WERI-Rb-1 (cell line): ENCODE measurements at regions not wholly inside any gene's neighbourhood (a gene's known extent, or its start where the extent isn't known, plus 50 kb on each side); places are given as distances from the start of the nearest gene placed in this dataset.

Experiments
- DNase-seq: peaks from one replicate; pipeline ENCODE4 v3.0.0-alpha.2; 2020
- H3K27ac ChIP-seq: fragments of 250-450 bp; sonication (Bioruptor Pico); 2 replicates; pipeline ENCODE4 v1.5.1; 2020; ENCODE audit warnings: mild to moderate bottlenecking, moderate library complexity
- H3K27me3 ChIP-seq: fragments of 250-450 bp; sonication (Bioruptor Pico); 2 replicates; pipeline ENCODE4 v1.5.1; 2021; ENCODE audit warnings: mild to moderate bottlenecking, low read depth, moderate library complexity; ENCODE audit not compliant: insufficient read depth, severe bottlenecking
- H3K36me3 ChIP-seq: fragments of 250-450 bp; sonication (Bioruptor Pico); 2 replicates; pipeline ENCODE4 v1.5.1; 2020; ENCODE audit warnings: mild to moderate bottlenecking, moderate library complexity
- H3K4me3 ChIP-seq: 2 replicates; pipeline ENCODE4 v1.5.1; 2011; ENCODE audit warnings: low read depth, mild to moderate bottlenecking, control low read depth, low read length
- H3K9me3 ChIP-seq: fragments of 250-450 bp; sonication (Bioruptor Pico); 2 replicates; pipeline ENCODE4 v1.5.1; 2021; ENCODE audit warnings: mild to moderate bottlenecking, moderate library complexity; ENCODE audit not compliant: severe bottlenecking
- TF ChIP-seq, protein P1 (sequence below): IDR thresholded peaks from 2 replicates; pipeline ENCODE4 v1.5.1; 2011; ENCODE audit warnings: low read depth, mild to moderate bottlenecking, control low read depth, inconsistent platforms, low read length

DNA sequence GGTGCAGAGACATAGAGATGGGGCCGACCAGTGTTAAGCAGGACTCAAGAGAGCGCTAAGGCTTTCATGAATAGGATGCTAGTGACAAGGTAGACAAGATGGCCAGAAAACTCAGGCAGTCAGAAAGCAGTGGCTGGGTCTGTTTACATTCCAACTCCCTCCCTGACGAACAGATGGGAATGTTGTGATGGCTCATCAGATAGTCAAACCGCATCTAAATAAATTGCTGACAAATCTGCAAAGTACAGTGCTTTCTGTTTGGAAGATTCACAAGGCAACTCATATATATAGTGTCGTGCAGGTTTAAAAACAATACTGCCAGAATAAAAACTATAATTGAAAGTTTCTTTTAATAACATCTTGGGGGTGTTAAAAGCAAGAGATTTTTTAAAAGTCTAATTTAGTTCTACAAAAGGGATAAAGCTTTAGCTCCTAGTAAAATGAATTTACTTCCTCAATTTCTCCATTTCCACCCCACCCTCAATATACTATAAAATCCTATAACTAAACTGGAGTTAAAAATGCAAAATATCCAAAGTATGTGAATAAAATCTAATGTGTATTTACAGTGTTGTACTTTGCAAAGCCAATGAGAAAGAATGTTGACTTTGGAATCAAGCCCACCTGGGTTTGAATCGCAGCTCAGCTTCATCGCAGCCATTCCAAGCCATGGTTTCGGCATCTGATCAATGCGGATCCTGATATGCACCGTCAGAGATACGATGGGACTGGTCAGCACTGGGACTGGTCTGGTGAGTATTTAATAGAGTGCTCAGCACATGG lies 247.3 kb upstream of the PDE10A start:
- DNase-seq = no peak
- TF ChIP-seq, protein P1, sequence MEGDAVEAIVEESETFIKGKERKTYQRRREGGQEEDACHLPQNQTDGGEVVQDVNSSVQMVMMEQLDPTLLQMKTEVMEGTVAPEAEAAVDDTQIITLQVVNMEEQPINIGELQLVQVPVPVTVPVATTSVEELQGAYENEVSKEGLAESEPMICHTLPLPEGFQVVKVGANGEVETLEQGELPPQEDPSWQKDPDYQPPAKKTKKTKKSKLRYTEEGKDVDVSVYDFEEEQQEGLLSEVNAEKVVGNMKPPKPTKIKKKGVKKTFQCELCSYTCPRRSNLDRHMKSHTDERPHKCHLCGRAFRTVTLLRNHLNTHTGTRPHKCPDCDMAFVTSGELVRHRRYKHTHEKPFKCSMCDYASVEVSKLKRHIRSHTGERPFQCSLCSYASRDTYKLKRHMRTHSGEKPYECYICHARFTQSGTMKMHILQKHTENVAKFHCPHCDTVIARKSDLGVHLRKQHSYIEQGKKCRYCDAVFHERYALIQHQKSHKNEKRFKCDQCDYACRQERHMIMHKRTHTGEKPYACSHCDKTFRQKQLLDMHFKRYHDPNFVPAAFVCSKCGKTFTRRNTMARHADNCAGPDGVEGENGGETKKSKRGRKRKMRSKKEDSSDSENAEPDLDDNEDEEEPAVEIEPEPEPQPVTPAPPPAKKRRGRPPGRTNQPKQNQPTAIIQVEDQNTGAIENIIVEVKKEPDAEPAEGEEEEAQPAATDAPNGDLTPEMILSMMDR = no peak
- no peaks in the 10 kb centered on the region for H3K36me3 ChIP-seq
- H3K27me3 ChIP-seq = peaks cover 89% of the 10 kb centered on the region
- H3K4me3 ChIP-seq = no peak overlapping the region
- no peaks in the 10 kb centered on the region for H3K9me3 ChIP-seq
- H3K27ac ChIP-seq = no peak overlapping the region

DNA sequence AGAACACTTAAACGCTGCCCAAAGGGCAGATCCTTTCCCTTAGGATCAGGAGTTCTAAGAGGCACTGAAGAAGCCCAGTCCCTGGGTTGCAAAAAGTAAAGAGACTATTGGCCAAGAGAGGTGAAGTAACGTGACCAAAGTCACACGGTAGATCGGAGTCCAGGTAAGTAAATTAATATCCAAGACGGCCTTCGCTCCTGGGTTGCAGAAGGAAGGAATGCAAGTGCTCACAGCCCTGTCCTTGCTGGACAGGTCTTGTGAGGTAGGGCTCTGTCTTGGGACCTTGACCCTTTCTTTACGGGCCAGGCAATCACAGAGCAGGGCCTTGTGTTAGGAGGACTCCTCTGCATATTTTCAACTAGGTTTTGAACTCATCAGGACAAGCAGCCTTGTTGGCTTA lies 243.7 kb upstream of the PDE10A start:
- Histone ChIP-seq H3K27ac (no peak overlapping the region), H3K4me3 (no peak overlapping the region), H3K36me3 (no peaks in the 10 kb centered on the region), H3K9me3 (no peaks in the 10 kb centered on the region), H3K27me3 (peaks cover 91% of the 10 kb centered on the region)
- no peak for DNase-seq
- TF ChIP-seq, protein P1 = no peak

DNA sequence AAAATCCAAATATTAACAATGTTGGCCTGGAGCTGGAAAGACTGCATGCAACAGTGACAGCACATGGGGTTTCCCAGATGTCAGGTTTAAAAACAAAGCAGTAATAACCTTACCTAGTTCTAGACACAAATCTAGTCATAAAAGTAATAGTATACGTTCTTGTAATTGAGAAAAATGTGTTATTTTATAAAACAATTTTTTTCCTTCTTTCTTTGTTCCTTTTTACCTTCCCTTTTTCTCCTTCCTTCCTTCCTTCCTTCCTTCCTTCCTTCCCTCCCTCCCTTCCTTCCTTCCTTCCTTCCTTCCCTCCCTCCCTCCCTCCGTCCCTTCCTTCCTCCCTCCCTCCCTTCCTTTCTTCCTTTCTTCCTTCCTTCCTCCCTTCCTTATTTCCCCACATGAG lies 242.7 kb upstream of the PDE10A start:
- H3K27me3 ChIP-seq = peaks cover 91% of the 10 kb centered on the region
- H3K4me3 ChIP-seq = no peak overlapping the region
- no peaks in the 10 kb centered on the region for H3K36me3 ChIP-seq
- DNase-seq = no peak
- no peak overlapping the region for H3K27ac ChIP-seq
- TF ChIP-seq, protein P1 = no peak
- no peaks in the 10 kb centered on the region for H3K9me3 ChIP-seq

DNA sequence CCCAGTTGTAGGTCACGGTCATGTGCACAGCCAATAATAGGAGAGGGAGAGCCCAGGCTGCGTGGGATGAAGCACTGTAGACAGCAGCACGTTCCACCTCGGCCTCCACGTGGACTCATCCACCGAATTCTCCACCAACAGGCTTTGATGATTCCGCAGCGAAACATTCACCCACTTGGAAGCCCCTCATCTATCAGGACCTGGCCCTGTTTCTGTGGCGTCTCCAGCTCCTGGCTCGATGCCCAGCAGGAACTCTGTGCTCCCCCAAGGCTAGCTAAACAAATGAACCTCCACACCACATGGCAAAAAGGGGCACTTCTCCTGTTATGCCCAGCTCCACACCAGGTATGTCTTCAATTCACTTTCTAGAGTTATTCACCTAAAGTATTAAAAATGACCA lies 237.9 kb upstream of the PDE10A start:
- H3K27ac ChIP-seq = no peak overlapping the region
- no peaks in the 10 kb centered on the region for H3K9me3 ChIP-seq
- no peak overlapping the region for H3K4me3 ChIP-seq
- TF ChIP-seq, protein P1 = no peak
- H3K27me3 ChIP-seq = peaks cover 81% of the 10 kb centered on the region
- H3K36me3 ChIP-seq = no peaks in the 10 kb centered on the region
- no peak for DNase-seq

DNA sequence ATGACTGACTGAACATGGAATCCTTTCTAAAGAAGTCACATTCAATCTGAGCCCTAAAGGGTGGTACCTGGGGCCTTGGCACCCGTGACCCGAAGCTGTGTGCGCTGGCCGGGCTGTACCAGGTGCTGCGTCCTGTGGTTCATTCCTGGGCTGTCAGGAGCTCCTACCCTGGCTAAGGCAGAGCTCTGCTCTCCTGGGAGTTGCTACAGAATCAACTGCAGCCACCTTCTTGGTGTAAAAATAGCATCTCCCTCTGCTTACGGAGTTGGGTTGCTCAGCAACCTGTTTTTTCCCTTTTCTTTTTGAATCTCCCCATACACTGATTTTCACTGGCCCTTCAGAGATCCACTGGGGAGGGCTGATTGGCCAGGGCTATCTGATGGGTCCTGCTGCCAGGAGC lies 236.6 kb upstream of the PDE10A start:
- TF ChIP-seq, protein P1 = no peak
- no peak overlapping the region for H3K4me3 ChIP-seq
- peaks cover 86% of the 10 kb centered on the region for H3K27me3 ChIP-seq
- no peaks in the 10 kb centered on the region for H3K9me3 ChIP-seq
- no peak for DNase-seq
- H3K36me3 ChIP-seq = no peaks in the 10 kb centered on the region
- no peak overlapping the region for H3K27ac ChIP-seq
